GM12875 (cell line): ENCODE measurements at regions not wholly inside any gene's neighbourhood (a gene's known extent, or its start where the extent isn't known, plus 50 kb on each side); places are given as distances from the start of the nearest gene placed in this dataset.

Source experiments
- H3K4me3 ChIP-seq: one replicate; pipeline ENCODE4 v1.5.1; 2011; ENCODE audit warnings: low read depth, low read length, control low read depth
- CTCF ChIP-seq: IDR thresholded peaks from 2 replicates; pipeline ENCODE4 v1.5.1; 2011; ENCODE audit warnings: low read depth, mild to moderate bottlenecking, control low read depth, inconsistent platforms, low read length, moderate library complexity, borderline replicate concordance; ENCODE audit not compliant: insufficient read depth

- no peak for TF ChIP-seq CTCF
- no peak overlapping the region for H3K4me3 ChIP-seq
These were observed 339.9 kb upstream of the RGS6 start for GRCh38 chr14:71592361-71592760.

- no peak overlapping the region for H3K4me3 ChIP-seq
- no peak for TF ChIP-seq CTCF
These were observed 338.3 kb upstream of the RGS6 start for GRCh38 chr14:71593966-71594365.

- TF ChIP-seq CTCF: no peak
- no peak overlapping the region for H3K4me3 ChIP-seq
These were observed 337.4 kb upstream of the RGS6 start for GRCh38 chr14:71594821-71595220.

GRCh38 chr14:71595441-71595840 lies 336.8 kb upstream of the RGS6 start:
- no peak overlapping the region for H3K4me3 ChIP-seq
- TF ChIP-seq CTCF: no peak

- H3K4me3 ChIP-seq: no peak overlapping the region
- TF ChIP-seq CTCF: no peak
These were observed 334.8 kb upstream of the RGS6 start for GRCh38 chr14:71597287-71597920.

- TF ChIP-seq CTCF: no peak
- no peak overlapping the region for H3K4me3 ChIP-seq
These were observed 334.1 kb upstream of the RGS6 start for GRCh38 chr14:71597955-71598660.

- H3K4me3 ChIP-seq: no peak overlapping the region
- no peak for TF ChIP-seq CTCF
These were observed 331.9 kb upstream of the RGS6 start for GRCh38 chr14:71600309-71600708.
